DND-41 (cell line): ENCODE measurements at regions not wholly inside any gene's neighbourhood (a gene's known extent, or its start where the extent isn't known, plus 50 kb on each side); places are given as distances from the start of the nearest gene placed in this dataset.

ENCODE experiments used
- EZH2 ChIP-seq: IDR thresholded peaks from 3 replicates; pipeline ENCODE4 v1.6.1; 2012; ENCODE audit warnings: borderline replicate concordance, low read depth, mild to moderate bottlenecking, moderate library complexity, low read length, inconsistent platforms; ENCODE audit not compliant: severe bottlenecking
- TF ChIP-seq, protein P1 (sequence below): IDR thresholded peaks from 2 replicates; pipeline ENCODE4 v1.5.1; 2012; ENCODE audit warnings: borderline replicate concordance, low read length, moderate library complexity, mild to moderate bottlenecking; ENCODE audit not compliant: poor library complexity, severe bottlenecking; ENCODE audit errors: extremely low read depth

DNA sequence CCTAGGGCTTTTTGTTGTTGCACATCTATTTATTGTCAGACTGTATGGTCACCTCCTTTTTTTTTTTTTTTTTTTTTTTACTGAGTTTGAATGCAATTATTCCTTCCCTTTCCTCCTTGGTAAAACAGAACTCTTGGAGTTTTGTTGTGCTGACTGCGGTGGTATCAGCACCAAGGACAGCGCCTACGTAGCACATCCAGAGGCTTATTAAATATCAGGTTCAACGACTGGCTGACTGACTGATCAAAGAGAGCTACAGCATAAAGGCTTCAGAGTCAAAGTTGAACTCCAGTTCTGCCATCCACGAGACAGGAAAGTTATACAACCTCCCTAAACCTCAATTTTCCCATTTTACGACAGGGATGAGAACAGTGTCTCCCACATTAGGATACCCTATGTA, 86.1 kb upstream of the RBFOX1 start:
- TF ChIP-seq, protein P1, sequence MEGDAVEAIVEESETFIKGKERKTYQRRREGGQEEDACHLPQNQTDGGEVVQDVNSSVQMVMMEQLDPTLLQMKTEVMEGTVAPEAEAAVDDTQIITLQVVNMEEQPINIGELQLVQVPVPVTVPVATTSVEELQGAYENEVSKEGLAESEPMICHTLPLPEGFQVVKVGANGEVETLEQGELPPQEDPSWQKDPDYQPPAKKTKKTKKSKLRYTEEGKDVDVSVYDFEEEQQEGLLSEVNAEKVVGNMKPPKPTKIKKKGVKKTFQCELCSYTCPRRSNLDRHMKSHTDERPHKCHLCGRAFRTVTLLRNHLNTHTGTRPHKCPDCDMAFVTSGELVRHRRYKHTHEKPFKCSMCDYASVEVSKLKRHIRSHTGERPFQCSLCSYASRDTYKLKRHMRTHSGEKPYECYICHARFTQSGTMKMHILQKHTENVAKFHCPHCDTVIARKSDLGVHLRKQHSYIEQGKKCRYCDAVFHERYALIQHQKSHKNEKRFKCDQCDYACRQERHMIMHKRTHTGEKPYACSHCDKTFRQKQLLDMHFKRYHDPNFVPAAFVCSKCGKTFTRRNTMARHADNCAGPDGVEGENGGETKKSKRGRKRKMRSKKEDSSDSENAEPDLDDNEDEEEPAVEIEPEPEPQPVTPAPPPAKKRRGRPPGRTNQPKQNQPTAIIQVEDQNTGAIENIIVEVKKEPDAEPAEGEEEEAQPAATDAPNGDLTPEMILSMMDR, result no peak
- no peak for TF ChIP-seq EZH2
